Small intestine (tissue), 7 donors: ENCODE measurements at regions not wholly inside any gene's neighbourhood (a gene's known extent, or its start where the extent isn't known, plus 50 kb on each side); places are given as distances from the start of the nearest gene placed in this dataset.

ENCODE experiments used
- DNase-seq, 2 donors: peaks; one replicate each; pipeline versions ENCODE4 v3.0.0 to v3.0.0-alpha.2; 2013
- FAIRE-seq: peaks from 2 replicates; lab custom pipeline; 2012; peaks lifted over from hg19 to GRCh38; lab: Jason Lieb, UNC
- H3K27ac ChIP-seq, 3 donors: one replicate each; pipeline ENCODE4 v1.5.1; 2013; ENCODE audit warnings: low read length in 2 of 3, mild to moderate bottlenecking in 2 of 3, control low read depth in 1 of 3, inconsistent platforms in 1 of 3, low read depth in 1 of 3, moderate library complexity in 1 of 3
- H3K27me3 ChIP-seq, 3 donors: one replicate each; pipeline ENCODE4 v1.6.1; 2013; ENCODE audit warnings: low read length in 3 of 3, inconsistent platforms in 1 of 3; ENCODE audit not compliant: control insufficient read depth in 3 of 3, insufficient read depth in 3 of 3
- H3K36me3 ChIP-seq, 3 donors: one replicate each; pipeline ENCODE4 v1.6.1; 2013; ENCODE audit warnings: low read length in 3 of 3, inconsistent platforms in 1 of 3, low read depth in 1 of 3, mild to moderate bottlenecking in 1 of 3, moderate library complexity in 1 of 3; ENCODE audit not compliant: control insufficient read depth in 3 of 3, insufficient read depth in 2 of 3
- H3K4me1 ChIP-seq, 3 donors: one replicate each; pipeline ENCODE4 v1.6.1; 2013; ENCODE audit warnings: low read length in 2 of 3, inconsistent platforms in 1 of 3, low read depth in 1 of 3, mild to moderate bottlenecking in 1 of 3, moderate library complexity in 1 of 3; ENCODE audit not compliant: control insufficient read depth in 3 of 3, insufficient read depth in 2 of 3
- H3K4me3 ChIP-seq, 3 donors: one replicate each; pipeline ENCODE4 v1.5.1; 2013; ENCODE audit warnings: low read length in 3 of 3, control low read depth in 1 of 3, inconsistent platforms in 1 of 3, low read depth in 1 of 3, mild to moderate bottlenecking in 1 of 3, moderate library complexity in 1 of 3
- H3K9me3 ChIP-seq, 2 donors: one replicate each; pipeline ENCODE4 v1.6.1; 2013; ENCODE audit warnings: low read depth in 1 of 2, low read length in 1 of 2; ENCODE audit not compliant: control insufficient read depth in 2 of 2, insufficient read depth in 1 of 2
- WGBS, 3 donors: extraction: QIAGEN DNeasy Blood & Tissue Kit; methylation state at CpG; one replicate each; pipeline ENCODE4 v1.1.7; 2013; 5-methylcytosine and 5-hydroxymethylcytosine counted together
- donor health status: healthy with polysubstance abuse.
- donor health status: control.
- donor health status: control.
- donor health status: Bipolar disorder and iron deficiency.
- donor health status: healthy.

DNA sequence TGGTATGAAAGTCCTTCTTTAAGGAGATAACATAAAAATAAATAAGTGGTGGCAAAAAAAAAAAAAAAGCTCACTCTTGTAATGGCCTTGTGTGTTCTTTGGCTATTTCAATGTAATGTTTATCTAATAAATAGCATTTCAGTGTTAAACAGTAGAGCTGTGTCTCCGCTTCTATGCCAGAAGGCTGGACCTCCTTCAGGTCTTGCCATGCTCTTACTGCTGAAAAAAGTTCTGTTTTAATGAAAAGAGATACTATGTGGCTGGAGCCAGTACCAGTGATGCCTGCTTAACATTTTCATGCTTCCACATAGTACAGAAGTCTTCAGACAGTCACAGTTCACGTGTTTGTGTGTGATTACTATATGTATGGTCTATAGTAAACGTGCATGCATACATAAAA, 74.1 kb upstream of the PRICKLE1 start:
- Histone ChIP-seq H3K36me3 (no peaks in the 10 kb centered on the region), H3K27me3 (no peaks in the 10 kb centered on the region), H3K4me1 (no peaks in the 10 kb centered on the region), H3K27ac (no peak overlapping the region), H3K9me3 (peaks cover 0 to 5% of the 10 kb centered on the region in 2 donors), H3K4me3 (no peak overlapping the region)
- FAIRE-seq (no peak), DNase-seq (no peak)
- WGBS, 3 donors, result 51 to 73% (median 56%) methylated on average over 3 of the region's 3 CpGs

DNA sequence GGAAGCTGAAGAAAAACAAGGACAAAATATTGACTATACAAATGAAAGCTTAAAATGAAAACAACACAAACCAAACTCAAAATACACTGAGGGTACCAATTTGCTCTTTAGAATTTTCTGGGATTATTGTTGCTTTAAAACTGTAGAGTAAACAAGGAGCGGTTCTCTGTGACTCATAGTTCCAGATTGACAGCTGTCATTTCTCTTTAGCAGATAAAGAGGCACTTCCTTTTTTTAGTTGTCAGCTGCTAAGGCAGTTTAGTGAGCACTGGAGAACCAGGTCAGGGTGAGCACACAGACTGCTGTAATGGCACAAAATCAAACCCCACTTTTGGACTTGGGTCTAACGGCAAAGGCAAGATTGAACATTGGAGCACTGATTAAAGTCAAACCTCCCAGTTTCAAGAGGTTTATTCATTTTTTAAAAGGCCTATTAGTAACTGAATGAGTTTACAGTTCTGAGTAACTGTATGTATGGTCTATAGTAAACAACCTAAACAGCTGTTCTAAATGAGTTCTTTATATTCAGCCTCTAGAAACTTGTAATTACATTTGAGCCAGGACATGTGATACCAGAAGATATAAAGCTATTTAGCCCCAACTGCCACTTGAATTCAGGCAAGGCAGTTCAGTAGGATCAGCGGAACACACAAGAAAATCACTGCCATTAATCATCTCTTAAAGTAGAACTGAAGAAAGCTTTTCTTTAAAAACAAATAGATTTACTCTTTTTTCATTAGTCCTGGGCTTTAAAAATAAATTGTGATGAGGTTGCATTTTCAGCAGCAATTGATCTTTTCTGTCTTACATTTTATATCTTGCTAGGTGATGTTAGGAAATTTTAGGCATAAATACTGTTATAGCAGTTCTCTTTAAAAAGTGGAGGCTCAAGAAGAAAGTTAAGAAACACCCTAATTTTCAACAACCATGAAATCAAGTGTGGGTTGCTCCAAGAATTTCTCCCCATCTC, 71.7 kb upstream of the PRICKLE1 start:
- 31 to 47% (median 42%) methylated on average over 3 of the region's 3 CpGs for WGBS, 3 donors
- Histone ChIP-seq H3K4me1 (no peaks in the 10 kb centered on the region), H3K4me3 (no peak overlapping the region), H3K27ac (no peak overlapping the region), H3K36me3 (no peaks in the 10 kb centered on the region), H3K27me3 (no peaks in the 10 kb centered on the region), H3K9me3 (peaks cover 0 to 5% of the 10 kb centered on the region in 2 donors)
- DNase-seq, result no peak
- no peak for FAIRE-seq

DNA sequence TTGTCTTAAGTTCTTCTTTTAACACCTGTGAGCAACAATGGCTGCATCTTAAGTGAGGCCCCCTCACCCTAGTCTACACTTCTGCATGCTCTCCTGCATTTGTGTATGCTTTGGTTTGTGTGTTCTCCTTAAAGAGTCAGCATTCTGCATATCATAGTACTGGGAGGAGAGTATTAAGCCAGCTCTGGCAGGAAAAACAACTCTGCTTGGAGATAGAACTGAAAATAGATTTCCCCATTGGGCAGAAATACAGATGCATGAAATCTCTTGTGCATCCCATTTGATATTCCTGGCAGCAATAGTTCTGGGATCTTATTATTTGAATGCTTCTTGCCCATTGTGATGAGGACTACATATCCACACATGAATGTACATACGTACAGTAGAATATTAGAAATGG, 70.6 kb upstream of the PRICKLE1 start:
- 73 to 88% (median 87%) methylated on average over 1 of the region's 1 CpG for WGBS, 3 donors

DNA sequence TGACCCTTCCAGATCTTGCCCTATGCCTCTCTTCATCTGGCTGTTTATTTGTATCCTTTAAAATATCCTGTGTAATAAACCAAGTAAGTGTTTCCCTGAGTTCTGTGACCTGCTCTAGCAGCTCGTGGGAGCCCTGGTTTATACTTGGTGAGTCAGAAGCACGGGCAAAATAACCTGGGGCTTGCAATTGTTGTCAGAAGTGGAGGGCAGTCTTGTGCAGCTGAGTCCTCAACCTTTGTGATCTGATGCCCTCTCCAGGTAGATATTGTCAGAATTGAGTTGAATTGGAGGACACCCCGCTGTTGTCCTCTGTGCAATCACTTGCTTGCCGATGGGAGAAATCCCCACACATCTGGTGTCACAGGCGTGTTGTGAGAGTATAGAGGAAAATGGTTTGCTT, 62.5 kb upstream of the PRICKLE1 start:
- no peaks in the 10 kb centered on the region for H3K4me1 ChIP-seq
- DNase-seq (no peak), FAIRE-seq (no peak)
- H3K27ac ChIP-seq, result no peak overlapping the region
- WGBS, 3 donors, result 53 to 70% (median 63%) methylated on average over 5 of the region's 5 CpGs
- H3K9me3 ChIP-seq, result no peaks in the 10 kb centered on the region
- no peak overlapping the region for H3K4me3 ChIP-seq
- peaks cover 0 to 2% (median 0%) of the 10 kb centered on the region in 3 donors for H3K27me3 ChIP-seq
- H3K36me3 ChIP-seq, result no peaks in the 10 kb centered on the region

More for the DNA sequence above, 70.6 kb upstream of the PRICKLE1 start:
- Histone ChIP-seq H3K4me1 (no peaks in the 10 kb centered on the region), H3K27ac (no peak overlapping the region), H3K4me3 (no peak overlapping the region), H3K9me3 (peaks cover 0 to 5% of the 10 kb centered on the region in 2 donors), H3K27me3 (no peaks in the 10 kb centered on the region), H3K36me3 (no peaks in the 10 kb centered on the region)
- DNase-seq, result no peak
- FAIRE-seq, result no peak

- FAIRE-seq, result no peak
- 60 to 80% (median 63%) methylated on average over 3 of the region's 3 CpGs for WGBS, 3 donors
- peaks cover 0 to 2% (median 0%) of the 10 kb centered on the region in 3 donors for H3K27me3 ChIP-seq
These were observed 58.5 kb upstream of the PRICKLE1 start for GRCh38 chr12:42648061-42648460.

DNA sequence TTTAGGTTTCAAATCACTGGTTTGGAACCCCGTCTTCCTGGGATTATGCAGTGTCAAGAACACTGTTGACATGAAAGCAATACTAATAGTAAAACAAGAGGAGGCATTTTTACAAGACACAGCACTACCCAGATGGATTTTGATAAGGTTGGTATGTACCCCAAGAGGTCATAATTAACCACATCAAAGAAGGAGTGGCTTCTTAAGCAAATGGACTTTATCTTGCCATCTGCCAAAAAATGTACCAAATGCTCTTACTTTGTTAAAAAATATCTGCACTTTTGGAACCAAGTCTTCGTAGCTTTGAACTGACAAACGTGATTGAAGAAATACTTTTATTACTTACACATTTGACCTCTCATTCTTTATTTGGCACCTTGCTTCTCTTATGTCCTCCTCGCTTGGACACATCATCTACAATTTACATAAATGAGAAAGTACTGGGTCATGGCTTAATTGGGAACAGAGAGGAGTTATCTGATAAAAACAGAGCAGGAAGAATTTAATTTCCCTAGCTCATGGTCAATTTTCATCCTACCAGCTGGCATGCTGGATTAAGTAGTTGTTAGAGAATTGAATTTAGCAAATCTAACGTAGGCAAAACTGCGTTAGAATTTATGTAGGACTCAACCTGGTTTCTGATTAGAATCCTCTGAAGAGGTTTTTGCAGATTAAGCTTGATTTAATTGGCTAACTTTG, 54.5 kb upstream of the PRICKLE1 start:
- no peak overlapping the region for H3K4me3 ChIP-seq
- H3K9me3 ChIP-seq, result no peaks in the 10 kb centered on the region
- 68 to 83% (median 74%) methylated on average over 6 of the region's 6 CpGs for WGBS, 3 donors
- FAIRE-seq (no peak), DNase-seq (no peak)
- no peaks in the 10 kb centered on the region for H3K36me3 ChIP-seq
- no peaks in the 10 kb centered on the region for H3K27me3 ChIP-seq
- no peaks in the 10 kb centered on the region for H3K4me1 ChIP-seq
- H3K27ac ChIP-seq, result no peak overlapping the region

More at GRCh38 chr12:42648061-42648460, 58.5 kb upstream of the PRICKLE1 start:
- Histone ChIP-seq H3K36me3 (no peaks in the 10 kb centered on the region), H3K4me3 (no peak overlapping the region), H3K9me3 (no peaks in the 10 kb centered on the region), H3K27ac (no peak overlapping the region), H3K4me1 (no peaks in the 10 kb centered on the region)
- no peak for DNase-seq

DNA sequence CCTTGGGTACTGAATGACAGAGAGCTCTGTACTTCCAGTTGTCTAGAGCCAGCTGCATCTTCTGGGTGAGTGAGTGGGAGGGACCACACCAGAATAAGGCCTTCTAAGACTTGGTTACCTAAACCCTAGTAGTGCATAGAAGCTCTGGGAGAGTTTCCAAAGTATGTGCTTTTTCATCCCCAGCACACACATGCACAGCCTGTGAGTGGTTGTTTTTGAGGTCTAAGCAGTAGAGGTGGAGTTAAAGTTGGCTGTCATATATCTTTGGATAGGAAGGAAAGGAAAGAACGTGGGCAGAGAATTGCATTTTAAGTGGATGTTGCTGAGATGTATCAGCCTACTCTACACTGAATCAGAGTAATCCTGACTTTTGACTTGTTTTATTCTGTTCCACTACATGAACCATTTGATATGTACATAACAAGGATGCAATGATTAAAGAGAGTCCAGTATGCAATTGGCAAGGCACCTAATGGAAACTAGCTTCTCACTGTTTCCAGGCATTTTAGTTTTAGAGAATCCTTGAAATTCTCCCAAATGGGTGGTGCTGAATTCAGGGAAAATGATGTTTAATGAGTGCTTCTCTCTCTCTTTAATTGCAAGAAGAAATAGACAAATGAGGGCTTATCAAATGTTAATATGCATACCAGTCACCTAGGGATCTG, 51.8 kb upstream of the PRICKLE1 start:
- H3K27ac ChIP-seq, result no peak overlapping the region
- DNase-seq (no peak), FAIRE-seq (no peak)
- no peaks in the 10 kb centered on the region for H3K9me3 ChIP-seq
- H3K36me3 ChIP-seq, result no peaks in the 10 kb centered on the region
- no peak overlapping the region for H3K4me3 ChIP-seq
- H3K27me3 ChIP-seq, result no peaks in the 10 kb centered on the region
- WGBS, 3 donors, result 25 to 47% (median 26%) methylated on average over 1 of the region's 1 CpG
- H3K4me1 ChIP-seq, result no peaks in the 10 kb centered on the region

GRCh38 chr12:42640391-42640790, 50.8 kb upstream of the PRICKLE1 start:
- H3K9me3 ChIP-seq, result no peaks in the 10 kb centered on the region
- H3K4me1 ChIP-seq, result no peaks in the 10 kb centered on the region
- no peak overlapping the region for H3K27ac ChIP-seq
- 61 to 67% (median 67%) methylated on average over 2 of the region's 2 CpGs for WGBS, 3 donors
- FAIRE-seq (no peak), DNase-seq (no peak)
- H3K36me3 ChIP-seq, result no peaks in the 10 kb centered on the region
- H3K4me3 ChIP-seq, result no peak overlapping the region
- H3K27me3 ChIP-seq, result no peaks in the 10 kb centered on the region
